HCT116 (cell line): ENCODE measurements at regions not wholly inside any gene's neighbourhood (a gene's known extent, or its start where the extent isn't known, plus 50 kb on each side); places are given as distances from the start of the nearest gene placed in this dataset.

Experiments used
- EGR1 ChIP-seq: IDR thresholded peaks from 2 replicates; pipeline ENCODE4 v1.6.1; 2012; ENCODE audit warnings: low read depth
- ELF1 ChIP-seq: IDR thresholded peaks from 2 replicates; pipeline ENCODE4 v1.6.1; 2012; ENCODE audit warnings: low read depth, borderline replicate concordance
- EZH2 ChIP-seq: fragments of 200-600 bp; sonication (generic); IDR thresholded peaks from 2 replicates; pipeline ENCODE4 v1.6.1; 2017; ENCODE audit warnings: antibody characterized with exemption, mixed run types
- EZH2phosphoT487 ChIP-seq: fragments of 200-600 bp; IDR thresholded peaks from 2 replicates; pipeline ENCODE4 v1.6.1; 2018; ENCODE audit warnings: antibody characterized with exemption, borderline replicate concordance
- JUND ChIP-seq: IDR thresholded peaks from 2 replicates; pipeline ENCODE4 v1.6.1; 2012
- POLR2A ChIP-seq: IDR thresholded peaks from 2 replicates; pipeline ENCODE4 v1.7.0; 2011; ENCODE audit warnings: borderline replicate concordance; ENCODE audit not compliant: insufficient read depth, insufficient read length; ENCODE audit errors: extremely low read depth
- POLR2AphosphoS5 ChIP-seq: IDR thresholded peaks from 2 replicates; pipeline ENCODE4 v1.6.1; 2011; ENCODE audit warnings: mild to moderate bottlenecking, low read depth, low read length, moderate library complexity
- RAD21 ChIP-seq: IDR thresholded peaks from 2 replicates; pipeline ENCODE4 v1.6.1; 2012; ENCODE audit warnings: low read depth, mild to moderate bottlenecking
- YY1 ChIP-seq: IDR thresholded peaks from 2 replicates; pipeline ENCODE4 v1.6.1; 2011; ENCODE audit warnings: low read length, low read depth, moderate library complexity, mild to moderate bottlenecking; ENCODE audit not compliant: insufficient replicate concordance; ENCODE audit errors: extremely low read depth
- ZNF274 ChIP-seq: fragments of 200-500 bp; sonication (Bioruptor generic); IDR thresholded peaks from 2 replicates; pipeline ENCODE4 v1.6.1; 2014; ENCODE audit warnings: mild to moderate bottlenecking, low read depth, low read length, inconsistent platforms
- TF ChIP-seq, protein P1 (sequence below), 3 experiments: fragments of 200-600 bp in 1 of 3; sonication (generic) in 1 of 3; IDR thresholded peaks in 2 of 3; conservative IDR thresholded peaks in 1 of 3; 2 replicates each; pipeline ENCODE4 v1.5.1; 2012 to 2017; ENCODE audit warnings: low read depth in 2 of 3, low read length in 2 of 3, antibody characterized with exemption in 1 of 3, borderline replicate concordance in 1 of 3, control low read depth in 1 of 3, mild to moderate bottlenecking in 1 of 3, mixed read lengths in 1 of 3, mixed run types in 1 of 3, moderate library complexity in 1 of 3; ENCODE audit not compliant: insufficient read depth in 1 of 3
- TF ChIP-seq, protein P2 (sequence below): IDR thresholded peaks from 2 replicates; pipeline ENCODE4 v1.6.1; 2012
- TF ChIP-seq, protein P3 (sequence below): IDR thresholded peaks from 2 replicates; pipeline ENCODE4 v1.6.1; 2011; ENCODE audit warnings: mild to moderate bottlenecking, low read length, moderate library complexity; ENCODE audit not compliant: insufficient replicate concordance; ENCODE audit errors: extremely low read depth
- TF ChIP-seq, protein P4 (sequence below): IDR thresholded peaks from 2 replicates; pipeline ENCODE4 v1.6.1; 2012

DNA sequence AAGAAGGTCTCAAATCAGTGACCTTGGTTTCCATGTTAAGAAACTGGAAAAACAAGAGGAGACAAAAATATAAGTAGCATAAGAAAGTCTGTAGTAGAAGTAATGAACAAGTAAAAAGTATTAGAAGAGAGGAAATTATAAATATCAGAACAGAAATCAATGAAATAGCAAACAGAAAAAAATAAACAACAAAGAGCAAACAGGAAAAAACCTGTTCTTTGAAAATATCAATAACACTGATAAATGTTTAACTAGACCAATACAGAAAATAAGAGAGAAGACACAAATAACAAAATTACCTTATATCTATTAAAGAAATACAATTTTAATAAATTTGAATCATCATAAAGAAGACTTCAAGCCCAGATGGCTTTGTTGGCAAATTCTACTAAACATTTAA lies 113.3 kb downstream of the MAIP1 start:
- TF ChIP-seq, protein P1, sequence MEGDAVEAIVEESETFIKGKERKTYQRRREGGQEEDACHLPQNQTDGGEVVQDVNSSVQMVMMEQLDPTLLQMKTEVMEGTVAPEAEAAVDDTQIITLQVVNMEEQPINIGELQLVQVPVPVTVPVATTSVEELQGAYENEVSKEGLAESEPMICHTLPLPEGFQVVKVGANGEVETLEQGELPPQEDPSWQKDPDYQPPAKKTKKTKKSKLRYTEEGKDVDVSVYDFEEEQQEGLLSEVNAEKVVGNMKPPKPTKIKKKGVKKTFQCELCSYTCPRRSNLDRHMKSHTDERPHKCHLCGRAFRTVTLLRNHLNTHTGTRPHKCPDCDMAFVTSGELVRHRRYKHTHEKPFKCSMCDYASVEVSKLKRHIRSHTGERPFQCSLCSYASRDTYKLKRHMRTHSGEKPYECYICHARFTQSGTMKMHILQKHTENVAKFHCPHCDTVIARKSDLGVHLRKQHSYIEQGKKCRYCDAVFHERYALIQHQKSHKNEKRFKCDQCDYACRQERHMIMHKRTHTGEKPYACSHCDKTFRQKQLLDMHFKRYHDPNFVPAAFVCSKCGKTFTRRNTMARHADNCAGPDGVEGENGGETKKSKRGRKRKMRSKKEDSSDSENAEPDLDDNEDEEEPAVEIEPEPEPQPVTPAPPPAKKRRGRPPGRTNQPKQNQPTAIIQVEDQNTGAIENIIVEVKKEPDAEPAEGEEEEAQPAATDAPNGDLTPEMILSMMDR (IDR thresholded peaks at IDR 0.05 in 2 of 3, conservative IDR thresholded peaks at IDR 0.05 in 1 of 3; ENCODE audit: borderline replicate concordance in 1 of 3, insufficient read depth in 1 of 3, low read depth in 2 of 3, low read length in 2 of 3), result no peak
- TF ChIP-seq EZH2phosphoT487 (no peak), EZH2 (no peak), EGR1 (no peak), POLR2AphosphoS5 (no peak), ELF1 (no peak), YY1 (no peak), POLR2A (no peak), JUND (no peak), ZNF274 (no peak), RAD21 (no peak)
- TF ChIP-seq, protein P2, sequence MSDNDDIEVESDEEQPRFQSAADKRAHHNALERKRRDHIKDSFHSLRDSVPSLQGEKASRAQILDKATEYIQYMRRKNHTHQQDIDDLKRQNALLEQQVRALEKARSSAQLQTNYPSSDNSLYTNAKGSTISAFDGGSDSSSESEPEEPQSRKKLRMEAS, result no peak
- TF ChIP-seq, protein P3, sequence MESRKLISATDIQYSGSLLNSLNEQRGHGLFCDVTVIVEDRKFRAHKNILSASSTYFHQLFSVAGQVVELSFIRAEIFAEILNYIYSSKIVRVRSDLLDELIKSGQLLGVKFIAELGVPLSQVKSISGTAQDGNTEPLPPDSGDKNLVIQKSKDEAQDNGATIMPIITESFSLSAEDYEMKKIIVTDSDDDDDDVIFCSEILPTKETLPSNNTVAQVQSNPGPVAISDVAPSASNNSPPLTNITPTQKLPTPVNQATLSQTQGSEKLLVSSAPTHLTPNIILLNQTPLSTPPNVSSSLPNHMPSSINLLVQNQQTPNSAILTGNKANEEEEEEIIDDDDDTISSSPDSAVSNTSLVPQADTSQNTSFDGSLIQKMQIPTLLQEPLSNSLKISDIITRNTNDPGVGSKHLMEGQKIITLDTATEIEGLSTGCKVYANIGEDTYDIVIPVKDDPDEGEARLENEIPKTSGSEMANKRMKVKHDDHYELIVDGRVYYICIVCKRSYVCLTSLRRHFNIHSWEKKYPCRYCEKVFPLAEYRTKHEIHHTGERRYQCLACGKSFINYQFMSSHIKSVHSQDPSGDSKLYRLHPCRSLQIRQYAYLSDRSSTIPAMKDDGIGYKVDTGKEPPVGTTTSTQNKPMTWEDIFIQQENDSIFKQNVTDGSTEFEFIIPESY, result no peak
- TF ChIP-seq, protein P4, sequence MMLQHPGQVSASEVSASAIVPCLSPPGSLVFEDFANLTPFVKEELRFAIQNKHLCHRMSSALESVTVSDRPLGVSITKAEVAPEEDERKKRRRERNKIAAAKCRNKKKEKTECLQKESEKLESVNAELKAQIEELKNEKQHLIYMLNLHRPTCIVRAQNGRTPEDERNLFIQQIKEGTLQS, result no peak
